Type B pancreatic cell (in vitro differentiated cells): ENCODE measurements at regions not wholly inside any gene's neighbourhood (a gene's known extent, or its start where the extent isn't known, plus 50 kb on each side); places are given as distances from the start of the nearest gene placed in this dataset.

Experiments
- DNase-seq: peaks from one replicate; pipeline ENCODE4 v3.0.0; 2021; ENCODE audit warnings: mixed read lengths; ENCODE audit not compliant: unreplicated experiment; ENCODE audit errors: extremely low spot score
- H3K27ac Mint-ChIP-seq: 2 replicates; pipeline ENCODE4 v1.8.0; 2021; ENCODE audit warnings: mild to moderate bottlenecking, mixed read lengths
- H3K27me3 Mint-ChIP-seq: 2 replicates; pipeline ENCODE4 v1.8.0; 2021; ENCODE audit warnings: mixed read lengths
- H3K36me3 Mint-ChIP-seq: 2 replicates; pipeline ENCODE4 v1.8.0; 2021; ENCODE audit warnings: mixed read lengths
- H3K4me1 Mint-ChIP-seq: one replicate; pipeline ENCODE4 v1.8.0; 2021; ENCODE audit warnings: mixed read lengths; ENCODE audit not compliant: unreplicated experiment
- H3K4me3 Mint-ChIP-seq: 2 replicates; pipeline ENCODE4 v1.8.0; 2021; ENCODE audit warnings: mild to moderate bottlenecking, mixed read lengths
- H3K9me3 Mint-ChIP-seq: 2 replicates; pipeline ENCODE4 v1.8.0; 2021; ENCODE audit warnings: mixed read lengths
- TF ChIP-seq, protein P1 (sequence below): fragments of 200-600 bp; sonication (generic); conservative IDR thresholded peaks from 2 replicates; pipeline ENCODE4 v1.5.0; 2021; ENCODE audit warnings: antibody characterized with exemption, mild to moderate bottlenecking

DNA sequence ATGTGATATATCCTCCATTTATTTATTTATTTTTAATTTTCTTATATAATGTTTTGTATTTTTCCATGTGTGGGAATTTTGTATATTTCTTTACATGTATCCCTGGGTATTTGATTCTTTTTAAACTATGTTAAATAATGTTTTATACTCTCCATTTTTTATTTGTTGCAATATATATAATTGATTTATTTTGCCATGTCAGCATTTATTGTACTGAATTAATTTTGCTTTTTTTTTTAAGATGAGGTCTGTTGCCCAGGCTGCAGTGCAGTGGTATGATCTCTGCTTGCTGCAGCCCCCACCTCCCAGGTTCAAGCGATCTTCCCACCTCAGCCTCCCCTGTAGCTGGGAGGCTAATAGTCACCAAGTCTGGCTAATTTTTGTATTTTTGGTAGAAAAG lies 187.4 kb downstream of the CDC14C start:
- peaks cover 4% of the 10 kb centered on the region for H3K9me3 Mint-ChIP-seq
- no peaks in the 10 kb centered on the region for H3K4me1 Mint-ChIP-seq
- H3K27me3 Mint-ChIP-seq: no peaks in the 10 kb centered on the region
- DNase-seq: no peak
- H3K4me3 Mint-ChIP-seq: no peak overlapping the region
- H3K36me3 Mint-ChIP-seq: no peaks in the 10 kb centered on the region
- TF ChIP-seq, protein P1, sequence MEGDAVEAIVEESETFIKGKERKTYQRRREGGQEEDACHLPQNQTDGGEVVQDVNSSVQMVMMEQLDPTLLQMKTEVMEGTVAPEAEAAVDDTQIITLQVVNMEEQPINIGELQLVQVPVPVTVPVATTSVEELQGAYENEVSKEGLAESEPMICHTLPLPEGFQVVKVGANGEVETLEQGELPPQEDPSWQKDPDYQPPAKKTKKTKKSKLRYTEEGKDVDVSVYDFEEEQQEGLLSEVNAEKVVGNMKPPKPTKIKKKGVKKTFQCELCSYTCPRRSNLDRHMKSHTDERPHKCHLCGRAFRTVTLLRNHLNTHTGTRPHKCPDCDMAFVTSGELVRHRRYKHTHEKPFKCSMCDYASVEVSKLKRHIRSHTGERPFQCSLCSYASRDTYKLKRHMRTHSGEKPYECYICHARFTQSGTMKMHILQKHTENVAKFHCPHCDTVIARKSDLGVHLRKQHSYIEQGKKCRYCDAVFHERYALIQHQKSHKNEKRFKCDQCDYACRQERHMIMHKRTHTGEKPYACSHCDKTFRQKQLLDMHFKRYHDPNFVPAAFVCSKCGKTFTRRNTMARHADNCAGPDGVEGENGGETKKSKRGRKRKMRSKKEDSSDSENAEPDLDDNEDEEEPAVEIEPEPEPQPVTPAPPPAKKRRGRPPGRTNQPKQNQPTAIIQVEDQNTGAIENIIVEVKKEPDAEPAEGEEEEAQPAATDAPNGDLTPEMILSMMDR: no peak
- H3K27ac Mint-ChIP-seq: no peak overlapping the region

DNA sequence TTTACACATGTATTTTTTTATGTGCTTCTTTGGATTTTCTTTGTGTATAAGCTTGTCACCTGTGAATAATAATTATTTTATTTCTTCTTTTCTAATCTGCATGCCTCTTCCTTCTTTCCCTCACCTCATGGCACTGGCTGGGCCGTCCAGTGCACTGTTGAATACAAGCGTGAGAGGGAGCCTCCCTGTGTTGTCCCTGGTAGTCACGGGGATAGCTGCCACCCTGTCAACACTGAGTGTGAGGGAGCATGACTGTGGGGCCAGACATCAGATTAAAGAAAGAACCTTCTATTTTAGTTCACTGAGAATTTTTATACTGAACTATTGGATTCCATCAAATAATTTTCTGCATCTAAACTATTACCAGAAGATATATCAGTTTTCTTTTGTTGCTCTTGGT lies 187.9 kb downstream of the CDC14C start:
- H3K36me3 Mint-ChIP-seq: no peaks in the 10 kb centered on the region
- H3K27ac Mint-ChIP-seq: no peak overlapping the region
- TF ChIP-seq, protein P1: no peak
- no peak overlapping the region for H3K4me3 Mint-ChIP-seq
- no peaks in the 10 kb centered on the region for H3K4me1 Mint-ChIP-seq
- H3K9me3 Mint-ChIP-seq: no peaks in the 10 kb centered on the region
- H3K27me3 Mint-ChIP-seq: no peaks in the 10 kb centered on the region
- DNase-seq: no peak

DNA sequence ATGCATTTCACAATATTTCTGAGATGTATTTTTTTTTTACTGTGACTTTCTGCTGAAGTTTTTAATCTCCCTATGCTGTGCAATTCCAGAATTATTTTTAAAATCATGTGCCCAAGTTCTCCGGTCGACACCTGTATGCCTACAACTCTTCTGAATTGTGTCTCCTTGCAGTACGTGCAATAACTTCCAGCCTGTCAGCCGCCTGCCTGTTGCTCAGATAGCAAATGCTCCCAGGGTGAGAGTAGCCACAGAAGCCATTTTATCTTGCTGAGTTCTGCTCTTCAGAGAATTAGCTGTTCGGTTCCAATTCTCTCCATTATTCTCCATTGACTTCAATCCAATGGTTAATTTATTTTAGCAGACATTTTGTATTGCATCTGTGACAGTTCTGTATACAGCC lies 188.3 kb downstream of the CDC14C start:
- no peaks in the 10 kb centered on the region for H3K36me3 Mint-ChIP-seq
- no peaks in the 10 kb centered on the region for H3K4me1 Mint-ChIP-seq
- H3K4me3 Mint-ChIP-seq: no peak overlapping the region

DNA sequence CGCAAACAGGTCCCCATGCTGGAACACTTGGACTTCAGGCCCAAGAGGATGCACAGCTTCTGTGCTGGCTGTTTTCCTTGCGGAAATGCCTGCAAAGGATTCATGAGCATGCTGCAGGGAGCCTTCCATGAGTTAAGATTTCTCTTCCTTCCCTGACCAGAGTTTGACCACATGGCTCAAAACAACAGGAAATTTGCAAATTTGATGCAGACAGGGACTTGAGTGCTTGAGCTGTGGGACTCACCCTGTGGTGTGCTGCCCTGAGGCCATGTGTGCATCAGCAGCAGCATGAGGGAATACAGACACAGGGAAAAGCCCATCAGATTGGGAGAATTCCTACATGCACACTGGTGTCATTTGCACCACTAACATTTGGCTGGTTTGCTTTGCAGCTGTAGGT lies 195.4 kb downstream of the CDC14C start:
- no peak for DNase-seq
- no peak overlapping the region for H3K27ac Mint-ChIP-seq
- H3K9me3 Mint-ChIP-seq: no peaks in the 10 kb centered on the region
- H3K36me3 Mint-ChIP-seq: no peaks in the 10 kb centered on the region
- TF ChIP-seq, protein P1: no peak
- H3K27me3 Mint-ChIP-seq: no peaks in the 10 kb centered on the region
- H3K4me1 Mint-ChIP-seq: no peaks in the 10 kb centered on the region
- H3K4me3 Mint-ChIP-seq: no peak overlapping the region

More for the DNA sequence above, 188.3 kb downstream of the CDC14C start:
- Mint-ChIP-seq H3K9me3 (no peaks in the 10 kb centered on the region), H3K27me3 (no peaks in the 10 kb centered on the region), H3K27ac (no peak overlapping the region)
- TF ChIP-seq, protein P1: no peak
- DNase-seq: no peak

DNA sequence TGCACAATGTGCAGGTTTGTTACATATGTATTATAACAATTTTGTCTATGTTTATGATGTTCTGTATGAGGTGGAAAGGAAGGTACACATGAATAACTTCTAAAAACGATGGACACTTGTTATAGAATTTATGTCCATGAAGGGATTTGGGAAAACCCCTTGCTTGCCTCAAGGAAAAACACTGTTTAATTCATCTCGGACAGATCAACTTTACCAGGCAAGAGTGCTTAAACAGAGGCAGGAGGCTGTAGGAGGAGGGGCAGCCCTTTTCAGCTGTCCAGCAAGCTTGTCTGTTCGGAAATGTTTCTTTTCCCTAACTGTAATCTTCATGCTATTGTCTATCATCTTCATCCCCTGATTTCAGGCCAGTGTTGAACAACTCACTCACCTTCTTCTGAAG lies 200.9 kb downstream of the CDC14C start:
- Mint-ChIP-seq H3K27me3 (peaks cover 8% of the 10 kb centered on the region), H3K27ac (no peak overlapping the region), H3K4me3 (no peak overlapping the region), H3K36me3 (no peaks in the 10 kb centered on the region), H3K9me3 (no peaks in the 10 kb centered on the region), H3K4me1 (no peaks in the 10 kb centered on the region)
- TF ChIP-seq, protein P1: no peak
- no peak for DNase-seq

DNA sequence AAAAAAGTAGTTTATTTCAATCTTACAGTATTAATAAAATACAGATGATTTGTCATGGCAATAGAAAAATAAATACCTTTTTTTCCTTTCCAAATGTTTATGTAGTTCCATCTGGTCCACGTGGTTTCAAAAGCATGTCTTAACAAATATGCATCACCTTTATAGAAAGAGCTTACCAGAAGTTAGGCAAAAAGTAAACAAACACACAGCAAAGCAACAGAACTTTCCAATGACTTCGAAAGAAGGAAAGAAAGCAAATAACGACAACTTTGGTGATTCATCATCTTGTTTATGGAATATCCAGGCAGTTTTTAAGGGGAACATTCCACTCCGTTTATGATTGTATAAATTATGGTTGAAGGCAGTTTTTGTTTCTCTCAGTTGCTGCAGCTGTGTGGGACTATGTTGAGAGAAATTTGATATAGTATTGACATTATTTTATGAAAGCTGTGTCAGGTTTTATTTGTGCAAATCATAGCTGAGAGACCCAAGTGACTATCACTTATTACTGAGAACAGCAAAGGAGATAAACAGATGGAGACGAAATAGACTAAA lies 203.1 kb downstream of the CDC14C start:
- Mint-ChIP-seq H3K4me3 (no peak overlapping the region), H3K27ac (no peak overlapping the region), H3K9me3 (no peaks in the 10 kb centered on the region), H3K4me1 (no peaks in the 10 kb centered on the region), H3K27me3 (peaks cover 11% of the 10 kb centered on the region), H3K36me3 (no peaks in the 10 kb centered on the region)
- DNase-seq: no peak
- TF ChIP-seq, protein P1: no peak
